Spleen (tissue), 11 donors: ENCODE measurements at regions not wholly inside any gene's neighbourhood (a gene's known extent, or its start where the extent isn't known, plus 50 kb on each side); places are given as distances from the start of the nearest gene placed in this dataset.
"Not testable (repeated sequence)": the region's sequence is repeated elsewhere in the genome, so short reads cannot be mapped to it uniquely, and the experiment has no call there.

Experiments
- DNase-seq: peaks from one replicate; pipeline ENCODE4 v3.0.0-alpha.2; 2020
- H3K27ac ChIP-seq, 8 donors: fragments of 200-600 bp; sonication (generic) in 7 of 8; 1 replicate in 4 of 8; 2 replicates in 4 of 8; pipeline versions ENCODE4 v1.5.0 to v1.8.0; 2016 to 2021; ENCODE audit warnings: inconsistent platforms in 4 of 8, mild to moderate bottlenecking in 4 of 8, moderate library complexity in 1 of 8
- H3K27me3 ChIP-seq, 7 donors: fragments of 200-600 bp; sonication (generic) in 6 of 7; replicated peaks in 1 of 7; 1 replicate in 4 of 7; 2 replicates in 3 of 7; pipeline versions ENCODE4 v1.5.0 to v1.8.0; 2016 to 2021; ENCODE audit warnings: inconsistent platforms in 3 of 7, mild to moderate bottlenecking in 1 of 7
- H3K36me3 ChIP-seq, 6 donors: fragments of 200-600 bp; sonication (generic) in 5 of 6; 1 replicate in 4 of 6; 2 replicates in 2 of 6; pipeline versions ENCODE4 v1.5.0 to v1.8.0; 2016 to 2021; ENCODE audit warnings: inconsistent platforms in 2 of 6
- H3K4me1 ChIP-seq, 6 donors: fragments of 200-600 bp; sonication (generic) in 5 of 6; 1 replicate in 3 of 6; 2 replicates in 3 of 6; pipeline versions ENCODE4 v1.5.0 to v1.8.0; 2016 to 2021; ENCODE audit warnings: inconsistent platforms in 3 of 6
- H3K4me3 ChIP-seq, 8 donors: fragments of 200-600 bp; sonication (generic) in 7 of 8; 1 replicate in 4 of 8; 2 replicates in 4 of 8; pipeline versions ENCODE4 v1.5.0 to v1.8.0; 2016 to 2021; ENCODE audit warnings: inconsistent platforms in 4 of 8, mild to moderate bottlenecking in 4 of 8, moderate library complexity in 2 of 8
- H3K9me3 ChIP-seq, 8 donors: fragments of 200-600 bp; sonication (generic) in 7 of 8; 1 replicate in 4 of 8; 2 replicates in 4 of 8; pipeline versions ENCODE4 v1.5.0 to v1.8.0; 2016 to 2021; ENCODE audit warnings: inconsistent platforms in 4 of 8
- CTCF ChIP-seq, 11 experiments: fragments of 200-600 bp in 7 of 11; fragments of 450-650 bp in 4 of 11; sonication (generic) in 4 of 11; IDR thresholded peaks in 8 of 11; conservative IDR thresholded peaks in 3 of 11; 1 replicate in 7 of 11; 2 replicates in 4 of 11; pipeline versions ENCODE4 v1.4.0 to v1.8.0; 2016 to 2021; ENCODE audit warnings: antibody characterized with exemption in 11 of 11, inconsistent platforms in 4 of 11, mild to moderate bottlenecking in 1 of 11
- POLR2A ChIP-seq, 3 donors: fragments of 450-650 bp; IDR thresholded peaks; one replicate each; pipeline ENCODE4 v1.5.1; 2017; ENCODE audit warnings: antibody characterized with exemption in 3 of 3, mild to moderate bottlenecking in 1 of 3
- POLR2AphosphoS5 ChIP-seq, 3 donors: sonication (generic); formaldehyde crosslinking; IDR thresholded peaks; one replicate each; pipeline ENCODE4 v1.5.1; 2017; ENCODE audit warnings: antibody characterized with exemption in 3 of 3
- WGBS, 5 donors: extraction: QIAGEN DNeasy Blood & Tissue Kit in 3 of 5; methylation state at CpG; one replicate each; pipeline versions ENCODE4 v1.1.5 to v1.1.7; 2013 to 2018; 5-methylcytosine and 5-hydroxymethylcytosine counted together
- intact Hi-C: fragments of 100-400 bp; cut with DNase I; formaldehyde crosslinking; loops from one replicate; pipeline ENCODE4 v1.15.0; 2023; ENCODE audit warnings: low total_unique reads
- donor health status: healthy with polysubstance abuse.
- donor health status: DM: no; HTN: no; CAD: no; lungs with moderate emphysema.
- donor health status: DM: no; HTN: no; CAD: no.
- donor health status: Bipolar disorder and iron deficiency.
- donor health status: healthy.
- donor health status: DM: no; HTN: no; CAD: no.
- donor health status: DM: yes; HTN: yes; CAD: no.

- DNase-seq: no peak
- Histone ChIP-seq H3K27ac (no peak overlapping the region), H3K27me3 (peaks cover 0 to 6% (median 0%) of the 10 kb centered on the region in 7 donors), H3K4me3 (no peak overlapping the region), H3K9me3 (no peaks in the 10 kb centered on the region), H3K36me3 (no peaks in the 10 kb centered on the region), H3K4me1 (no peaks in the 10 kb centered on the region)
- TF ChIP-seq CTCF (IDR thresholded peaks at IDR 0.05 in 8 of 11, conservative IDR thresholded peaks at IDR 0.05 in 3 of 11): no peak
- TF ChIP-seq POLR2AphosphoS5 (IDR thresholded peaks at IDR 0.05): no peak
- TF ChIP-seq POLR2A (IDR thresholded peaks at IDR 0.05): no peak
- intact Hi-C loops: no loop called here
- WGBS, 5 donors: 56 to 71% (median 65%) methylated on average over 6 of the region's 6 CpGs
Observed at GRCh38 chr12:111261911-111262676, 106.8 kb downstream of the PHETA1 start.

- intact Hi-C loops: no loop called here
- no peak overlapping the region for H3K27ac ChIP-seq
- no peaks in the 10 kb centered on the region for H3K4me1 ChIP-seq
- no peak overlapping the region for H3K4me3 ChIP-seq
- H3K9me3 ChIP-seq: no peaks in the 10 kb centered on the region
- WGBS, 5 donors: 89 to 95% (median 90%) methylated on average over 5 of the region's 5 CpGs
- no peaks in the 10 kb centered on the region for H3K36me3 ChIP-seq
- H3K27me3 ChIP-seq: peaks cover 0 to 6% (median 0%) of the 10 kb centered on the region in 7 donors
- TF ChIP-seq POLR2AphosphoS5 (IDR thresholded peaks at IDR 0.05) (no peak), POLR2A (IDR thresholded peaks at IDR 0.05) (no peak), CTCF (IDR thresholded peaks at IDR 0.05 in 8 of 11, conservative IDR thresholded peaks at IDR 0.05 in 3 of 11) (no peak)
- no peak for DNase-seq
Observed at GRCh38 chr12:111260732-111261131, 108.2 kb downstream of the PHETA1 start.

DNA sequence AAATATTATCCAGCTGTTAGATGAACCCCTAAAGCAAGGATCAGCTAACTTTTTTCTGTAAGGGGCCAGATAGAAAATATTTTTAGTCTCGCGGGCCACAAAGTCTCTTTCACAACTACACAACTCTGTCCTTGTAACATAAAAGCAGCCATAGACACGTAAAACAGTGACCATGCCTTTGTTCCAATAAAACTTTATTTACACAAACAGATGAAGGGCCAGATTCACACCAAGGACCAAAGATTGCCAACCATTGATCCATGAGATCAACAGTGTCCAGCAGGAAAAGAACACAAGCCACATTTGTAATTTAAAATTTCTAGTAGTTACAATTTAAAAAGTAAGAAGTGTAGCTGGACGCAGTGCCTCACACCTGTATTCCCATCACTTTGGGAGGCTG is 109.7 kb downstream of the PHETA1 start:
- Histone ChIP-seq H3K4me1 (no peaks in the 10 kb centered on the region), H3K9me3 (no peaks in the 10 kb centered on the region), H3K4me3 (no peak overlapping the region), H3K27me3 (peaks cover 0 to 16% (median 0%) of the 10 kb centered on the region in 7 donors), H3K27ac (no peak overlapping the region), H3K36me3 (no peaks in the 10 kb centered on the region)
- WGBS, 5 donors: 89 to 96% (median 95%) methylated on average over 4 of the region's 4 CpGs
- TF ChIP-seq POLR2A (IDR thresholded peaks at IDR 0.05) (no peak), CTCF (IDR thresholded peaks at IDR 0.05 in 8 of 11, conservative IDR thresholded peaks at IDR 0.05 in 3 of 11) (no peak), POLR2AphosphoS5 (IDR thresholded peaks at IDR 0.05) (no peak)
- no peak for DNase-seq
- intact Hi-C loops: no loop called here

DNA sequence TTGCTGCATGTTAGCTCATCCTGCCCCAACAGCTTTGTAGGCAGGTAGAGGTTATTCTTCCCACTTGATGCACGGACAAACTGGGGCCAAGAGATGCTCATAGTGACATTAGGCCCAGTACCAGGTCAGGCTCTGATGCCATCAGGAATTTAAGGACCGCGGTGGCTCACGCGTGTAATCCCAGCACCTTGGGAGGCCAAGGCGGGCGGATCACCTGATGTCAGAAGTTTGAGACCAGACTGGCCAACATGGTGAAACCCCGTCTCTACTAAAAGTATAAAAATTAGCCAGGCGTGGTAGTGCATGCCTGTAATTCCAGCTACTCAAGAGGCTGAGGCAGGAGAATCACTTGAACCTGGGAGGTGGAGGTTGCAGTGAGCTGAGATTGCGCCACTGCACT is 110.8 kb downstream of the PHETA1 start:
- 93 to 96% (median 95%) methylated on average over 10 of the region's 10 CpGs for WGBS, 5 donors
- H3K4me1 ChIP-seq, DNase-seq, H3K27ac ChIP-seq, intact Hi-C loops, H3K36me3 ChIP-seq, H3K9me3 ChIP-seq, H3K4me3 ChIP-seq: not testable (repeated sequence)
- peaks cover 0 to 27% (median 3%) of the 10 kb centered on the region in 7 donors for H3K27me3 ChIP-seq
